ENCODE measurements at regions not wholly inside any gene's neighbourhood (a gene's known extent, or its start where the extent isn't known, plus 50 kb on each side); places are given as distances from the start of the nearest gene placed in this dataset.

DNA sequence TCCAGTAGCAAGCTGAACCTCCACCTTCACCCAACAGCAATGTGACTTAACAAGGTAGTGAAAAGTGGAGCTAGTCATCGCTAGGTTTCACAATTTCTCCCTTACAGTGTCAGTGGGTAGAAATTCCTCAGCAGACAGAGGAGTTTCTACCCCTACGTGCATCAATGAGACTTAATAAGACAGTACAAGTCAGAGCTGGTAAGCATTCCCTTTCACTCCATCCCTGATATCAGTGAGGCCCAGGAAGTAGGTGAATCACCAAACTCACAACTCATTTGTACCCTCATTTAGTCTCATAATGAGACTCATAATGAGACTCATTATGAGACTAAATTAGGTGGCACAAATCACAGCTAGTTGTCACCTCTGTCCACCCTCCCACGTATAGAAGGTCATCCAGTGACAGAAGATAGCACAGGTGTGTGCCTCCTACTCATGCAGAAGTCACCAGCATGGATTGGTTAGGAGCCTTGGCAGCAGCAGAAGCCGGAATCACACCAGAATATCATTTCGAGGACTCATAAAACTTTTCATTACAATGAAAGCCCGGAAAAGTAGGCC lies 50.8 kb upstream of the NUDT10 start:
- Histone ChIP-seq H3K4me3 (replicated peaks; ENCODE audit: low read depth, low read length) (no peak overlapping the region), H3K27me3 (replicated peaks; ENCODE audit: control insufficient read depth, insufficient read depth, low read length) (no peaks in the 10 kb centered on the region), H3K36me3 (ENCODE audit: control insufficient read depth, insufficient read depth, low read length) (no peaks in the 10 kb centered on the region)
- no peak for DNase-seq (ENCODE audit: extremely low read depth, insufficient read length)
- TF ChIP-seq, protein P1, sequence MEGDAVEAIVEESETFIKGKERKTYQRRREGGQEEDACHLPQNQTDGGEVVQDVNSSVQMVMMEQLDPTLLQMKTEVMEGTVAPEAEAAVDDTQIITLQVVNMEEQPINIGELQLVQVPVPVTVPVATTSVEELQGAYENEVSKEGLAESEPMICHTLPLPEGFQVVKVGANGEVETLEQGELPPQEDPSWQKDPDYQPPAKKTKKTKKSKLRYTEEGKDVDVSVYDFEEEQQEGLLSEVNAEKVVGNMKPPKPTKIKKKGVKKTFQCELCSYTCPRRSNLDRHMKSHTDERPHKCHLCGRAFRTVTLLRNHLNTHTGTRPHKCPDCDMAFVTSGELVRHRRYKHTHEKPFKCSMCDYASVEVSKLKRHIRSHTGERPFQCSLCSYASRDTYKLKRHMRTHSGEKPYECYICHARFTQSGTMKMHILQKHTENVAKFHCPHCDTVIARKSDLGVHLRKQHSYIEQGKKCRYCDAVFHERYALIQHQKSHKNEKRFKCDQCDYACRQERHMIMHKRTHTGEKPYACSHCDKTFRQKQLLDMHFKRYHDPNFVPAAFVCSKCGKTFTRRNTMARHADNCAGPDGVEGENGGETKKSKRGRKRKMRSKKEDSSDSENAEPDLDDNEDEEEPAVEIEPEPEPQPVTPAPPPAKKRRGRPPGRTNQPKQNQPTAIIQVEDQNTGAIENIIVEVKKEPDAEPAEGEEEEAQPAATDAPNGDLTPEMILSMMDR (IDR thresholded peaks at IDR 0.05; ENCODE audit: insufficient read depth, low read length, poor library complexity, severe bottlenecking) = no peak
